ENCODE measurements at regions not wholly inside any gene's neighbourhood (a gene's known extent, or its start where the extent isn't known, plus 50 kb on each side); places are given as distances from the start of the nearest gene placed in this dataset.
"Not testable (repeated sequence)": the region's sequence is repeated elsewhere in the genome, so short reads cannot be mapped to it uniquely, and the experiment has no call there.

DNA sequence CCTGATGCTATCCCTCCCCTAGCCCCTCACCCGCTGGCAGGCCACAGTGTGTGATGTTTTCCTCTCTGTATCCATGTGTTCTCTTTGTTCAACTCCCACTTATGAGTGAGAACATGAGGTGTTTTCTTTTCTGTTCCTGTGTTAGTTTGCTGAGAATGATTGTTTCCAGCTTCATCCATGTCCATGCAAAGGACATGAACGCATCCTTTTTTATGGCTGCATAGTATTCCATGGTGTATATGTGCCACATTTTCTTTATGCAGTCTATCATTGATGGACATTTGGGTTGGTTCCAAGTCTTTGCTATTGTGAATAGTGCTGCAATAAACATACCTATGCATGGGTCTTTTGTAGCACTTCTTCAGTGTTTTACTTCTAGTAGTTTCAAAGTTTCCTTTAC, 171.8 kb upstream of the MMADHC start:
- not testable (repeated sequence) for H3K4me3 ChIP-seq (ENCODE audit: insufficient read depth, low read depth, low read length); H3K27me3 ChIP-seq (ENCODE audit: control insufficient read depth, insufficient read depth, low read length); H3K36me3 ChIP-seq (replicated peaks; ENCODE audit: control insufficient read depth, insufficient read depth, low read length); DNase-seq

- H3K36me3 ChIP-seq (replicated peaks; ENCODE audit: control insufficient read depth, insufficient read depth, low read length); H3K4me3 ChIP-seq (ENCODE audit: insufficient read depth, low read depth, low read length); DNase-seq; H3K27me3 ChIP-seq (ENCODE audit: control insufficient read depth, insufficient read depth, low read length): not testable (repeated sequence)
Observed at GRCh38 chr2:149754722-149755121, 167.1 kb upstream of the MMADHC start.

GRCh38 chr2:149747456-149747855, 159.9 kb upstream of the MMADHC start:
- Histone ChIP-seq H3K4me3 (ENCODE audit: insufficient read depth, low read depth, low read length) (no peak overlapping the region), H3K36me3 (replicated peaks; ENCODE audit: control insufficient read depth, insufficient read depth, low read length) (no peaks in the 10 kb centered on the region), H3K27me3 (ENCODE audit: control insufficient read depth, insufficient read depth, low read length) (no peaks in the 10 kb centered on the region)
- no peak for DNase-seq

- no peak for DNase-seq
- Histone ChIP-seq H3K4me3 (ENCODE audit: insufficient read depth, low read depth, low read length) (no peak overlapping the region), H3K27me3 (ENCODE audit: control insufficient read depth, insufficient read depth, low read length) (no peaks in the 10 kb centered on the region), H3K36me3 (replicated peaks; ENCODE audit: control insufficient read depth, insufficient read depth, low read length) (no peaks in the 10 kb centered on the region)
Observed at GRCh38 chr2:149745396-149746230, 158.0 kb upstream of the MMADHC start.

- Histone ChIP-seq H3K4me3 (ENCODE audit: insufficient read depth, low read depth, low read length) (no peak overlapping the region), H3K27me3 (ENCODE audit: control insufficient read depth, insufficient read depth, low read length) (no peaks in the 10 kb centered on the region), H3K36me3 (replicated peaks; ENCODE audit: control insufficient read depth, insufficient read depth, low read length) (no peaks in the 10 kb centered on the region)
- no peak for DNase-seq
Observed at GRCh38 chr2:149744865-149745264, 157.3 kb upstream of the MMADHC start.

DNA sequence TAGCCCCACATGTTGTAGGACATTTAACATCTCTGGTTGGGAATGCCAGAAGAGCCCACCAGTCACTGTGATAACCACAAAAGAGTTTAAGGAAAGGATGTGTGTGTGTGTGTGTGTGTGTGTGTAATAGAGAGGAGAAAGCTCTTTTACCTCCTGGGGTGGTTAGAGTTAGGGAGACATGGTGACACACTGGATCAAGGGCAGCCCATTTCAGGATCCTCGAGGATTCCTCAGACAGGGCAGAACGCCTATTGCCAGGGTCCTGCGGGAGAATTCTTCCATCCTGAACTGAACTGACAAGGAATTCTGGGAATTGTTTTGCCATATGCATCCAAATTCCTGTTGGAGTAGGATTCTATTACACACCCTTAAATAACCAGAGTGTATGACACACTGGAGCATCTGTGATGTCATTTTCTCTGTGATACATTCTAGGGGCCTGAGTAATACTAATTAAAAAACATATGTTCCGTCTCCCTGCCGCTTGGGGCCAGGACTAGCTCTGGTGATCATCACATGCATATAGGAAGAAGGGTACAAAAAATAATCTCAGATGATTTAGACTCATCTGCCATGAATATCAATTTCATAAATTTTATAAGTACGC, 156.4 kb upstream of the MMADHC start:
- DNase-seq: no peak
- Histone ChIP-seq H3K27me3 (ENCODE audit: control insufficient read depth, insufficient read depth, low read length) (no peaks in the 10 kb centered on the region), H3K36me3 (replicated peaks; ENCODE audit: control insufficient read depth, insufficient read depth, low read length) (no peaks in the 10 kb centered on the region), H3K4me3 (ENCODE audit: insufficient read depth, low read depth, low read length) (no peak overlapping the region)

GRCh38 chr2:149741646-149742045, 154.1 kb upstream of the MMADHC start:
- H3K27me3 ChIP-seq (ENCODE audit: control insufficient read depth, insufficient read depth, low read length): no peaks in the 10 kb centered on the region
- H3K36me3 ChIP-seq (replicated peaks; ENCODE audit: control insufficient read depth, insufficient read depth, low read length): no peaks in the 10 kb centered on the region
- no peak for DNase-seq
- H3K4me3 ChIP-seq (ENCODE audit: insufficient read depth, low read depth, low read length): no peak overlapping the region

- H3K27me3 ChIP-seq (ENCODE audit: control insufficient read depth, insufficient read depth, low read length): no peaks in the 10 kb centered on the region
- no peak overlapping the region for H3K4me3 ChIP-seq (ENCODE audit: insufficient read depth, low read depth, low read length)
- H3K36me3 ChIP-seq (replicated peaks; ENCODE audit: control insufficient read depth, insufficient read depth, low read length): no peaks in the 10 kb centered on the region
- DNase-seq: no peak
Observed at GRCh38 chr2:149740490-149740889, 152.9 kb upstream of the MMADHC start.

GRCh38 chr2:149739883-149740265, 152.3 kb upstream of the MMADHC start:
- no peak for DNase-seq
- Histone ChIP-seq H3K4me3 (ENCODE audit: insufficient read depth, low read depth, low read length) (no peak overlapping the region), H3K36me3 (replicated peaks; ENCODE audit: control insufficient read depth, insufficient read depth, low read length) (no peaks in the 10 kb centered on the region), H3K27me3 (ENCODE audit: control insufficient read depth, insufficient read depth, low read length) (no peaks in the 10 kb centered on the region)

DNA sequence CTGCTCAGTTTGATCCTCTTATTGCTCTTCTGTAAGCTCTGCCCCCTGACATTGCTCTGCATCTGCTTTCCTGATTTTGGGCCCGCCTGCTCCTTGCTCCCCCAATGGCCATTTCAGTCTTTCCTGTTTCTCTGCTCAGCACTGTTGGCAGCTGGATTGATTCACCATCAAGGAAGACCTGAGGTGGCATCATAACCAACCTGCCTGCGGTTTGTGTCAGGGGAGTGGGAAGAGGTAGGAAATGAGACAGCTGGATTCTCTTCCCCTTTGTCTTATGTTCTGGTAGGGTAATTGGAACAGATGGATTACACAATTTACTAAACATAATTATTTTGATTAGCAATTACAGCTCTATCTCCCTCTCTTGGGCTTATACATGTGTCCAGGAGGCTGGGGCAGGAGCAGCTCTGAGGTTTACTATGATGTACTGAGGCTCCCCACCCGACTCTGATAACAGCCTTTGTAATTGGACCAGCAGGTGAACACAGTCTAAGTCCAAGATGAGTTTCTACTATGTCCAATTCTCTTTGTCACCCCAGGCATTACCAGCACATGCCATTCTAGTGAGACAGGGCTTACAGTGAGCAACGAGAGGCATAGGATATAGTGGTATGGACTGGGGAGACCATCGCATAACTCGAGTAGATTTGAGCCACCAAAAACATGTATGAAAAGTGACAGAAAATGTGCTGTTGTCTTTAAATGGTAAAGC, 151.8 kb upstream of the MMADHC start:
- DNase-seq: no peak
- Histone ChIP-seq H3K36me3 (replicated peaks; ENCODE audit: control insufficient read depth, insufficient read depth, low read length) (no peaks in the 10 kb centered on the region), H3K27me3 (ENCODE audit: control insufficient read depth, insufficient read depth, low read length) (no peaks in the 10 kb centered on the region), H3K4me3 (ENCODE audit: insufficient read depth, low read depth, low read length) (no peak overlapping the region)

- no peaks in the 10 kb centered on the region for H3K36me3 ChIP-seq (replicated peaks; ENCODE audit: control insufficient read depth, insufficient read depth, low read length)
- DNase-seq: no peak
- H3K27me3 ChIP-seq (ENCODE audit: control insufficient read depth, insufficient read depth, low read length): no peaks in the 10 kb centered on the region
- no peak overlapping the region for H3K4me3 ChIP-seq (ENCODE audit: insufficient read depth, low read depth, low read length)
Observed at GRCh38 chr2:149738767-149739166, 151.2 kb upstream of the MMADHC start.

DNA sequence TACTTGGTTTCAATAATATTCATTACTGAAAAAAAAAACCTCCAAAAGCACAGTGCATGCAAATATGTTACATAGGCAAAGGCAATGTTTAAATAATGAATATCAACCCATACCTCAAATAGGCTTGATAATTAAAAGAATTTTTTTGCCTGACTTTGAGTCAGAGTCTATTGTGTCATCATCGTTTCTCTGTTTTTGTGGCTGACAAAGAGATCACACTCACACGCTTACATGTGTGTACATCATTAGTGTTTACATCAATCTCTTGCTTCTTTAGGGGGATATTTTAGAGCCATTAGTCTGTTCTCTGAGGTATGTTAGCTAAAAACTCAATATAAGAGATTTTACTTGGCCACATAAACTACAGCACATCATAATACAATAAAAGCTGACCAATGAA, 150.3 kb upstream of the MMADHC start:
- H3K27me3 ChIP-seq (ENCODE audit: control insufficient read depth, insufficient read depth, low read length): no peaks in the 10 kb centered on the region
- no peak for DNase-seq
- H3K36me3 ChIP-seq (replicated peaks; ENCODE audit: control insufficient read depth, insufficient read depth, low read length): no peaks in the 10 kb centered on the region
- H3K4me3 ChIP-seq (ENCODE audit: insufficient read depth, low read depth, low read length): no peak overlapping the region

DNA sequence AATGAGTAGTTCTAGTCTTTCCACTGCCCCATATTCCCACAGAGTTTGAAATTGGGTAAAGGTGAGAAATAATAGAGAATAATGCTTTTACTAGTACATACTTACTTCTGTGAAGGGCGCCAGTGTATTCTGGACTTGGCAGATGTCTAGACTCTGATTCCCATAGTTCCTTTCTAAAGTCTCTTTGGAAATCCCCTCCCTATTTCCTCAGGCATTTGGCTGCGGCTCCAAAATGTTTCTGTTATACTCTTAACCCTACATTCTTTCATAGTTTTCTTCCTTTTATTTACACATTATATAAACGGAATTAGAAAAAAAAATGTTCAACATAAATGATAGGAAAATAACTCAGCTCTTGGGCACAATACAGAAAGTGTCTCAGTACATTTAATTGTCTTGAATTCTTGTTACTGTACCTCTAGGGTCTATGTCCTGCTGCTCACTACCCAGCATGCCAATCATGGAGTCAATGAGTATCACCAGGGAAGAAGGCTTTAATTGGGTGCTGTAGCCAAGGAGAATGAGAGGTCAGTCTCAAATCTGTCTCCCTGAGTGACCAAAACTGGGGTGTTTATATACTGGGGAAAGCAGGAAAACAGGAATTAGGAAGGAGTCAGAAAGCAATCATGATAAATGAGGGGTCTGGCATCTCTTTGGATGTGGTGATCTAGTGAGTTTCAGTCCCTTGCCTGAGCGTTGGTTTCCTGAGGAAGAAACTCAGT, 147.8 kb upstream of the MMADHC start:
- DNase-seq: no peak
- Histone ChIP-seq H3K4me3 (ENCODE audit: insufficient read depth, low read depth, low read length) (no peak overlapping the region), H3K27me3 (ENCODE audit: control insufficient read depth, insufficient read depth, low read length) (no peaks in the 10 kb centered on the region), H3K36me3 (replicated peaks; ENCODE audit: control insufficient read depth, insufficient read depth, low read length) (no peaks in the 10 kb centered on the region)

- Histone ChIP-seq H3K27me3 (ENCODE audit: control insufficient read depth, insufficient read depth, low read length) (no peaks in the 10 kb centered on the region), H3K4me3 (ENCODE audit: insufficient read depth, low read depth, low read length) (no peak overlapping the region), H3K36me3 (replicated peaks; ENCODE audit: control insufficient read depth, insufficient read depth, low read length) (no peaks in the 10 kb centered on the region)
- no peak for DNase-seq
Observed at GRCh38 chr2:149733936-149734685, 146.5 kb upstream of the MMADHC start.
